Lower lobe of right lung (tissue), 2 donors: ENCODE measurements at regions not wholly inside any gene's neighbourhood (a gene's known extent, or its start where the extent isn't known, plus 50 kb on each side); places are given as distances from the start of the nearest gene placed in this dataset.

ENCODE experiments used
- ATAC-seq, 2 donors: fragments of 200-7000 bp; cut with Tn5 transposase; one replicate each; pipeline ENCODE4 v1.9.1; 2020 to 2022; ENCODE audit warnings: mild to moderate bottlenecking in 2 of 2, moderate library complexity in 2 of 2
- DNase-seq: peaks from one replicate; pipeline ENCODE4 v3.0.0-alpha.2; 2020
- H3K27ac ChIP-seq: fragments of 200-600 bp; one replicate; pipeline ENCODE4 v1.8.0; 2022
- H3K27me3 ChIP-seq: fragments of 200-600 bp; one replicate; pipeline ENCODE4 v1.8.0; 2022; ENCODE audit warnings: low read depth
- H3K36me3 ChIP-seq: fragments of 200-600 bp; one replicate; pipeline ENCODE4 v1.8.0; 2022; ENCODE audit warnings: mild to moderate bottlenecking
- H3K4me1 ChIP-seq: fragments of 200-600 bp; one replicate; pipeline ENCODE4 v1.8.0; 2022
- H3K4me3 ChIP-seq: fragments of 200-600 bp; one replicate; pipeline ENCODE4 v1.8.0; 2022; ENCODE audit warnings: mild to moderate bottlenecking
- H3K9me3 ChIP-seq: fragments of 200-600 bp; one replicate; pipeline ENCODE4 v1.8.0; 2022
- intact Hi-C: fragments of 100-400 bp; cut with DNase I; formaldehyde crosslinking; loops from one replicate; pipeline ENCODE4 v1.11.0; 2022
- TF ChIP-seq, protein P1 (sequence below): fragments of 200-600 bp; IDR thresholded peaks from one replicate; pipeline ENCODE4 v1.8.0; 2022; ENCODE audit warnings: antibody characterized with exemption, mild to moderate bottlenecking
- donor health status: DM: no; HTN: yes; CAD: no; lungs with severe emphysema.

DNA sequence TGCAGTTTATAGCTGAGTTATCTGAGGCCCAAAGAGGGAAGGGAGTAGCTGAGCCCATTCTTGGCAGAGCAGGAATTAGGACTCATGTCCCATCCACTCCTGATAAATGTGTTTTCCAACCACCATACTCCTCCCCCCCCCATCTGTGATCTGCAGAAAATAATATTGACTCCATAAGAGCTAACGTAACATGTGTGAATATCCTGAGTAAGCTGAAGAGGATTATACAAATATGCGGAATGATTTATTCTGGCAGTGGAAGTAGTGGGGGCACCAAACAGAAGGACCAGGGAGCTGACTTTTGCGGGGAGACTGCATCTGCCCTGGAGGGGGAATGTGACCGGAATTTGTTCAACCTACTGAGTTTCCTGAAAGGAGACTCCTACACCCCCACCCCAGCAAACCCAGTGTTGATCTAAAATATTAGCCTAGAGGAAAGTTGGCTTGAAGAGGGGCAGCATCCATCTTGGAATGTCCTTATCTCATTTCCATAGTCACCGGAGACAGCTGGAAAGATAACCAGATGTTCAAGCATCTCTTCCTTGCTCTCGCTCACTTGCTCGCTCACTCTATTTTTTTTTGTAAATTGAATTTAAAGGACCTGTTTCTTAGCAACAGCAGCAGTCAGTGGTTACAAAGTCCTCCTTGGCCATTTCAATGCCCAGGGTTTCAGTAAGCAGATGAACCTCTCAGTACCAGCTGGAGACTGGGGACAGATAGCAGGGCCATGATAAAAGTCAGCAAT is 114.7 kb downstream of the RPS24 start:
- Histone ChIP-seq H3K27ac (no peak overlapping the region), H3K36me3 (no peaks in the 10 kb centered on the region), H3K4me1 (no peaks in the 10 kb centered on the region), H3K9me3 (no peaks in the 10 kb centered on the region), H3K27me3 (no peaks in the 10 kb centered on the region), H3K4me3 (no peak overlapping the region)
- no peak for ATAC-seq
- intact Hi-C loops: no loop called here
- TF ChIP-seq, protein P1, sequence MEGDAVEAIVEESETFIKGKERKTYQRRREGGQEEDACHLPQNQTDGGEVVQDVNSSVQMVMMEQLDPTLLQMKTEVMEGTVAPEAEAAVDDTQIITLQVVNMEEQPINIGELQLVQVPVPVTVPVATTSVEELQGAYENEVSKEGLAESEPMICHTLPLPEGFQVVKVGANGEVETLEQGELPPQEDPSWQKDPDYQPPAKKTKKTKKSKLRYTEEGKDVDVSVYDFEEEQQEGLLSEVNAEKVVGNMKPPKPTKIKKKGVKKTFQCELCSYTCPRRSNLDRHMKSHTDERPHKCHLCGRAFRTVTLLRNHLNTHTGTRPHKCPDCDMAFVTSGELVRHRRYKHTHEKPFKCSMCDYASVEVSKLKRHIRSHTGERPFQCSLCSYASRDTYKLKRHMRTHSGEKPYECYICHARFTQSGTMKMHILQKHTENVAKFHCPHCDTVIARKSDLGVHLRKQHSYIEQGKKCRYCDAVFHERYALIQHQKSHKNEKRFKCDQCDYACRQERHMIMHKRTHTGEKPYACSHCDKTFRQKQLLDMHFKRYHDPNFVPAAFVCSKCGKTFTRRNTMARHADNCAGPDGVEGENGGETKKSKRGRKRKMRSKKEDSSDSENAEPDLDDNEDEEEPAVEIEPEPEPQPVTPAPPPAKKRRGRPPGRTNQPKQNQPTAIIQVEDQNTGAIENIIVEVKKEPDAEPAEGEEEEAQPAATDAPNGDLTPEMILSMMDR: no peak
- no peak for DNase-seq

DNA sequence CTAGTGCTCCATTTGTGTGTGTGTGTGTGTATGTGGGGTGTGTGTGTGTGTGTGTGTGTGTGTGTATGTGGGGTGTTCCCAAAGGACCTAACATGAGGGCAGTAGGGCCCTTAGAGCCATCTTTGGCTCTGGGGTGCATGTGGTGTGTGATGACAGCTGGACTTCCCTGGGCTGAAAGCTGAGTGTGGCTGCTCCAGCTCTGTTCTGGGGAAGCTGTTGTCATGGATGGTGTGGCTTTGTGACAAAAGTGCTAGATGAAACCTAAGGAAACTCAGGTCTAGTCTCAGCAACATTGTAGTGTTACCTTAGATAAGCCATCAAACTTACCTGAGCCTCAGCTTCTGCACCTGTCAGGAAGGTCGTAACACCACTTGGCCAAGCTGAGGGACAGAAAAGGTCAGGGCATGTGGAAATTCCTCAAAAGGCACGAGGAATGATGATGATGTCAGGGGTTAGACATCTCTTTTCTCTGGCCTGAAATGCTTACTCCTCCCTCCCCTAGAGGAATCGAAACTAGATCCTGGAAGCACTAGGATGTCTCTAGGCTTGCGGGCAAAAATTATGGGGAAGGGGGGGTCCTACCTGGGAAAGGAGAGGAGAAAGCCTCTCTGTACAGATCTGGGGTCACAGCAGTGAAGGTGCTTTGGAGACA is 115.4 kb downstream of the RPS24 start:
- ATAC-seq: no peak
- H3K4me1 ChIP-seq: no peaks in the 10 kb centered on the region

DNA sequence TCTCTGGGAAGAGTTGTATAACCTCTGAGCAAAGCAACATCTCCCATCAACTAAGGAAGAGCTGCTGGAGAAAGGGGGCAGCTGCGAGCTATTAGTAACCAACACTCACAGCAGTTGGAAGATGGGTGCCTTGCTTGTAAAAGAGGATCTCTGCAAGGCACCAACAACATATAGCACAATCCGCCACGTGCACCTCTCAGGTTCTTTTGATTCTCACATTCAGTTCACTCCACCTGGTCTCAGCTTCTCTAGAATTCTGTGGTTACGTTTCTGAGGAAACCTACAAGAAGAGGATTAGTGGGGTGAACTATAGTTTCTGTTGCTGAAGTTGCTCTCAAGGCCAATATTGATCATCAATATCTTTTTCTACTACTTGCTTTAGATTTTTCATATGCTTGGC is 117.1 kb downstream of the RPS24 start:
- Histone ChIP-seq H3K4me3 (no peak overlapping the region), H3K4me1 (no peaks in the 10 kb centered on the region), H3K27ac (no peak overlapping the region), H3K9me3 (no peaks in the 10 kb centered on the region), H3K36me3 (no peaks in the 10 kb centered on the region), H3K27me3 (no peaks in the 10 kb centered on the region)
- ATAC-seq: no peak
- intact Hi-C loops: no loop called here
- DNase-seq: no peak
- TF ChIP-seq, protein P1: no peak

More for the DNA sequence above, 115.4 kb downstream of the RPS24 start:
- no peaks in the 10 kb centered on the region for H3K9me3 ChIP-seq
- intact Hi-C loops: no loop called here
- no peaks in the 10 kb centered on the region for H3K36me3 ChIP-seq
- H3K27me3 ChIP-seq: no peaks in the 10 kb centered on the region
- TF ChIP-seq, protein P1: no peak
- H3K4me3 ChIP-seq: no peak overlapping the region
- no peak for DNase-seq
- no peak overlapping the region for H3K27ac ChIP-seq

DNA sequence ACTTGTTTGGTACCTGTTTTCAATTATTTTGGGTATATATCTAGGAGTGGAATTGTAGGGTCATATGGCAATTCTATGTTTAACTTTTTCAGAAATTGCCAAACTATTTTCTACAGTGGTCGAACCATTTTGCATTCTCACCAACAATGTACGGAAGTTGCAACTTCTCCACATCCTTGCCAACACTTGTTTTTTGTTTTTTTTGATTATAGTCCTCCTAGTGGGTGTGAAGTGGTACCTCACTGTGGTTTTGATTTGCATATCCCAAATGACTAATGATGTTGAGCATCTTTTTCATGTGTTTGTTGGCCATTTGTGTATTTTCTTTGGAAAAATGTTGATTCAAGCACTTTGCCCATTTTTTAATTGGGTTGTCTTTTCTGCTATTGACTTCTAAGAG is 122.1 kb downstream of the RPS24 start:
- TF ChIP-seq, protein P1: no peak
- ATAC-seq (no peak), DNase-seq (no peak)
- H3K27ac ChIP-seq: no peak overlapping the region
- H3K27me3 ChIP-seq: no peaks in the 10 kb centered on the region
- no peak overlapping the region for H3K4me3 ChIP-seq
- no peaks in the 10 kb centered on the region for H3K9me3 ChIP-seq
- H3K4me1 ChIP-seq: no peaks in the 10 kb centered on the region
- no peaks in the 10 kb centered on the region for H3K36me3 ChIP-seq
- intact Hi-C loops: no loop called here

DNA sequence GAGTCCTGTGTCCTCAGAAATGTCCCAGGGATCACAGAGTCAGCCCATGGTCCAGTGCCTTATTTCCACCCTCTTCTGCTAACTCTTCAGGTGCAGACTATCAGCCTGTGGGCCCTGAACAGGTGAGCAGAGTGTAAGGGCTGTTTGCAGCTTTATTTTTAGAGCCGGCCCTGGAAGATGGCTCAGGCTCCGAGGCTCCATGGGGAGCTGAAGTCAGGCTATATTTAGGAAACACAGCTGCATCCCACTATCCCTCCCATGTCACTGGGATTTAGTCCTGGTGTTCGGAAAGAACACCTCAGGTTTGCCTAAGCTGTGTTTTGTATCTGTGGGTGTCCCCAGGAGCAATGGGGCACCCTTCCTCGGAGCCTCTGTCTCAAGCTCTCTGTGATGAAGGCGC is 126.9 kb downstream of the RPS24 start:
- ATAC-seq (no peak), DNase-seq (no peak)
- Histone ChIP-seq H3K27ac (no peak overlapping the region), H3K36me3 (no peaks in the 10 kb centered on the region), H3K9me3 (no peaks in the 10 kb centered on the region), H3K27me3 (no peaks in the 10 kb centered on the region), H3K4me3 (no peak overlapping the region), H3K4me1 (no peaks in the 10 kb centered on the region)
- intact Hi-C loops: no loop called here
- TF ChIP-seq, protein P1: no peak
